ENCODE measurements at regions not wholly inside any gene's neighbourhood (a gene's known extent, or its start where the extent isn't known, plus 50 kb on each side); places are given as distances from the start of the nearest gene placed in this dataset.

GRCh38 chr15:85306946-85307686, 73.3 kb upstream of the AKAP13 start:
- no peak for TF ChIP-seq CTCF (IDR thresholded peaks at IDR 0.05; ENCODE audit: control insufficient read depth, insufficient read depth, low read depth, low read length, missing control alignments)
- no peak for DNase-seq (ENCODE audit: low read depth)

GRCh38 chr15:85307687-85308045, 72.7 kb upstream of the AKAP13 start:
- no peak for TF ChIP-seq CTCF (IDR thresholded peaks at IDR 0.05; ENCODE audit: control insufficient read depth, insufficient read depth, low read depth, low read length, missing control alignments)
- no peak overlapping the region for H3K4me3 ChIP-seq (ENCODE audit: control insufficient read depth, low read depth, low read length)
- no peak for DNase-seq (ENCODE audit: low read depth)

More at GRCh38 chr15:85306946-85307686, 73.3 kb upstream of the AKAP13 start:
- no peak overlapping the region for H3K4me3 ChIP-seq (ENCODE audit: control insufficient read depth, low read depth, low read length)

- no peak for TF ChIP-seq CTCF (IDR thresholded peaks at IDR 0.05; ENCODE audit: control insufficient read depth, insufficient read depth, low read depth, low read length, missing control alignments)
- DNase-seq (ENCODE audit: low read depth): no peak
Observed at GRCh38 chr15:85311647-85312046, 68.8 kb upstream of the AKAP13 start.

GRCh38 chr15:85312486-85312885, 67.9 kb upstream of the AKAP13 start:
- DNase-seq (ENCODE audit: low read depth): no peak
- TF ChIP-seq CTCF (IDR thresholded peaks at IDR 0.05; ENCODE audit: control insufficient read depth, insufficient read depth, low read depth, low read length, missing control alignments): no peak
- no peak overlapping the region for H3K4me3 ChIP-seq (ENCODE audit: control insufficient read depth, low read depth, low read length)

More at GRCh38 chr15:85311647-85312046, 68.8 kb upstream of the AKAP13 start:
- H3K4me3 ChIP-seq (ENCODE audit: control insufficient read depth, low read depth, low read length): no peak overlapping the region

- H3K4me3 ChIP-seq (ENCODE audit: control insufficient read depth, low read depth, low read length): no peak overlapping the region
- TF ChIP-seq CTCF (IDR thresholded peaks at IDR 0.05; ENCODE audit: control insufficient read depth, insufficient read depth, low read depth, low read length, missing control alignments): peak; percentile 43
- no peak for DNase-seq (ENCODE audit: low read depth)
Observed at GRCh38 chr15:85312929-85313331, 67.5 kb upstream of the AKAP13 start.

- no peak overlapping the region for H3K4me3 ChIP-seq (ENCODE audit: control insufficient read depth, low read depth, low read length)
- no peak for DNase-seq (ENCODE audit: low read depth)
- TF ChIP-seq CTCF (IDR thresholded peaks at IDR 0.05; ENCODE audit: control insufficient read depth, insufficient read depth, low read depth, low read length, missing control alignments): no peak
Observed at GRCh38 chr15:85313339-85313738, 67.1 kb upstream of the AKAP13 start.
